ENCODE measurements at regions not wholly inside any gene's neighbourhood (a gene's known extent, or its start where the extent isn't known, plus 50 kb on each side); places are given as distances from the start of the nearest gene placed in this dataset.

DNA sequence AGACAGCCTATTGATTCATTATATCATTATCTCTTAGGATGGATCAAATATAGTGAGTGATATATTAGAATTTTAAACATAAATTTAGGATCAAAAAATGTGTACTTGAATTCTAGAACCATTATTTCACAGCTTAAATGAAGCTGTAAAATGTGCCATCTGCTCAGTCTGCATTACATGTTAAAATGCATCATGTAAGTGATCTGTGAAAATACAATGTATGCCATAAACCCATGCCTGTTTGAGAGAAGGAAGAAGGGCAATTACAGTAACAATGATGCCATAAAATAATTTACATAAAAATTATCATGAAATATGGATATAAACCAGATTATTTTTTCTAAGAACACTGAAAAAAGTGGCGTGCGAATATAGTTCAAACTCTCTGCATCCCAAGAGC is 1066.0 kb upstream of the ADGRL4 start:
- POLR2A ChIA-PET (ENCODE audit: low non-redundant PET), result no interaction called here
- Histone ChIP-seq H3K4me3 (ENCODE audit: low read depth, low read length, poor library complexity, severe bottlenecking) (no peak overlapping the region), H3K27me3 (replicated peaks; ENCODE audit: insufficient read depth, low read depth, low read length, poor library complexity) (no peaks in the 10 kb centered on the region), H3K27ac (ENCODE audit: low read depth, low read length, poor library complexity, severe bottlenecking) (no peak overlapping the region), H3K4me1 (ENCODE audit: insufficient read depth, low read length, poor library complexity, severe bottlenecking) (no peaks in the 10 kb centered on the region), H3K9me3 (ENCODE audit: low read depth, low read length, poor library complexity, severe bottlenecking) (no peaks in the 10 kb centered on the region), H3K36me3 (ENCODE audit: insufficient read depth, low read length, poor library complexity, severe bottlenecking) (no peaks in the 10 kb centered on the region)
- CTCF ChIA-PET, result no interaction called here
- no peak for DNase-seq (ENCODE audit: low spot score)
- TF ChIP-seq, protein P1, sequence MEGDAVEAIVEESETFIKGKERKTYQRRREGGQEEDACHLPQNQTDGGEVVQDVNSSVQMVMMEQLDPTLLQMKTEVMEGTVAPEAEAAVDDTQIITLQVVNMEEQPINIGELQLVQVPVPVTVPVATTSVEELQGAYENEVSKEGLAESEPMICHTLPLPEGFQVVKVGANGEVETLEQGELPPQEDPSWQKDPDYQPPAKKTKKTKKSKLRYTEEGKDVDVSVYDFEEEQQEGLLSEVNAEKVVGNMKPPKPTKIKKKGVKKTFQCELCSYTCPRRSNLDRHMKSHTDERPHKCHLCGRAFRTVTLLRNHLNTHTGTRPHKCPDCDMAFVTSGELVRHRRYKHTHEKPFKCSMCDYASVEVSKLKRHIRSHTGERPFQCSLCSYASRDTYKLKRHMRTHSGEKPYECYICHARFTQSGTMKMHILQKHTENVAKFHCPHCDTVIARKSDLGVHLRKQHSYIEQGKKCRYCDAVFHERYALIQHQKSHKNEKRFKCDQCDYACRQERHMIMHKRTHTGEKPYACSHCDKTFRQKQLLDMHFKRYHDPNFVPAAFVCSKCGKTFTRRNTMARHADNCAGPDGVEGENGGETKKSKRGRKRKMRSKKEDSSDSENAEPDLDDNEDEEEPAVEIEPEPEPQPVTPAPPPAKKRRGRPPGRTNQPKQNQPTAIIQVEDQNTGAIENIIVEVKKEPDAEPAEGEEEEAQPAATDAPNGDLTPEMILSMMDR (conservative IDR thresholded peaks at IDR 0.05; ENCODE audit: low read depth, low read length), result no peak
- TF ChIP-seq EZH2 (IDR thresholded peaks at IDR 0.05; ENCODE audit: borderline replicate concordance, low read depth, low read length, poor library complexity, severe bottlenecking), result no peak
- BruUV-seq (replicated peaks), result no TSS peak
- intact Hi-C loops (cut with micrococcal nuclease; ENCODE audit: unreplicated experiment), result no loop called here

DNA sequence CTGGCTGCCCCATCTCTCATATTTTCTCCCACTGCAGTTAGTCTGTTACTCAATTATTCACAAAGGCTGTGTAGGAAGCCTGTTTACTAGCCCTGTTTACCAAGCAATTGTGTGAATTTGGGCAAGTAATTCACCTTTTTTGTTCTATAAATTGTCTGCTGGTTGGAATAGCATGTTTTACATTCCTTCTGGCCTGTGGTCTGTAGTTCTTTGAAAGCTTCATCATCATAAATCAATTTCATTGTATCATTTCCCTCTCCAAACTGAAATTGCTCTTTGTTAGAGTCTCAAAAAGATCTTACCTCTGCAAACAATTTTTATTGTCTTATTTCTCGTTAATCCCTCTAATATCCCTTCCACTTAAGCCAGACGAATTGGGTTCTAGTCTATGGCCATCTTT is 1059.5 kb upstream of the ADGRL4 start:
- DNase-seq (ENCODE audit: low spot score), result peak; percentile 22
- H3K9me3 ChIP-seq (ENCODE audit: low read depth, low read length, poor library complexity, severe bottlenecking), result no peaks in the 10 kb centered on the region
- H3K27ac ChIP-seq (ENCODE audit: low read depth, low read length, poor library complexity, severe bottlenecking), result no peak overlapping the region
- BruUV-seq (replicated peaks), result no TSS peak
- intact Hi-C loops (cut with micrococcal nuclease; ENCODE audit: unreplicated experiment), result no loop called here
- POLR2A ChIA-PET (ENCODE audit: low non-redundant PET), result no interaction called here
- CTCF ChIA-PET, result no interaction called here
- H3K27me3 ChIP-seq (replicated peaks; ENCODE audit: insufficient read depth, low read depth, low read length, poor library complexity), result no peaks in the 10 kb centered on the region
- no peak for TF ChIP-seq EZH2 (IDR thresholded peaks at IDR 0.05; ENCODE audit: borderline replicate concordance, low read depth, low read length, poor library complexity, severe bottlenecking)
- TF ChIP-seq, protein P1 (conservative IDR thresholded peaks at IDR 0.05; ENCODE audit: low read depth, low read length), result no peak
- no peaks in the 10 kb centered on the region for H3K36me3 ChIP-seq (ENCODE audit: insufficient read depth, low read length, poor library complexity, severe bottlenecking)
- peaks cover 12% of the 10 kb centered on the region for H3K4me1 ChIP-seq (ENCODE audit: insufficient read depth, low read length, poor library complexity, severe bottlenecking)
- no peak overlapping the region for H3K4me3 ChIP-seq (ENCODE audit: low read depth, low read length, poor library complexity, severe bottlenecking)

DNA sequence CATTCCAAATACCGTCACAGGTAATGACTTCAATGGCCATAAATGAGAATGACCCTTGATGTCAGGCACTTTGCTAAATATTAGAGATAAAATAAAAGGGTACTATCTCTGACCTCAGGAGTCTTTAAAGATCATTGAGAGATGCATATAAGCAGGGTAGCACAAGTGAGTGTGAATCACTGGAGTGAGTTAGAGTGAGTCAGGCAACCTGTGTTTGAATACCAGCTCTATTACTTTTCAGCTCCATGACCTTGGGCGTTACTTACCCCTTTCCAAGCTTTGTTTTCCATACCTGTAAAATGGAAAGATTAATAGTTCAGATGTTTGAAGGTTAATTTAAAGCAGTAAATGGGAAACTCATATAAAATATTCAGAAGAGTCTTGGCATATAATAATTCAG is 1058.0 kb upstream of the ADGRL4 start:
- H3K4me3 ChIP-seq (ENCODE audit: low read depth, low read length, poor library complexity, severe bottlenecking), result no peak overlapping the region
- H3K9me3 ChIP-seq (ENCODE audit: low read depth, low read length, poor library complexity, severe bottlenecking), result no peaks in the 10 kb centered on the region
- H3K27ac ChIP-seq (ENCODE audit: low read depth, low read length, poor library complexity, severe bottlenecking), result no peak overlapping the region
- DNase-seq (ENCODE audit: low spot score), result no peak
- ChIA-PET POLR2A (ENCODE audit: low non-redundant PET) (no interaction called here), CTCF (no interaction called here)
- intact Hi-C loops (cut with micrococcal nuclease; ENCODE audit: unreplicated experiment), result no loop called here
- peaks cover 12% of the 10 kb centered on the region for H3K4me1 ChIP-seq (ENCODE audit: insufficient read depth, low read length, poor library complexity, severe bottlenecking)
- BruUV-seq (replicated peaks), result no TSS peak
- no peaks in the 10 kb centered on the region for H3K36me3 ChIP-seq (ENCODE audit: insufficient read depth, low read length, poor library complexity, severe bottlenecking)
- TF ChIP-seq, protein P1 (conservative IDR thresholded peaks at IDR 0.05; ENCODE audit: low read depth, low read length), result no peak
- no peak for TF ChIP-seq EZH2 (IDR thresholded peaks at IDR 0.05; ENCODE audit: borderline replicate concordance, low read depth, low read length, poor library complexity, severe bottlenecking)
- H3K27me3 ChIP-seq (replicated peaks; ENCODE audit: insufficient read depth, low read depth, low read length, poor library complexity), result no peaks in the 10 kb centered on the region

All from A673 (cell line).